ENCODE measurements at regions not wholly inside any gene's neighbourhood (a gene's known extent, or its start where the extent isn't known, plus 50 kb on each side); places are given as distances from the start of the nearest gene placed in this dataset.

GRCh38 chr18:51563396-51563795 lies 365.9 kb upstream of the MEX3C start:
- no peak overlapping the region for H3K4me3 ChIP-seq (ENCODE audit: low read depth, low read length, poor library complexity, severe bottlenecking)
- BruUV-seq (replicated peaks), result no TSS peak
- intact Hi-C loops (cut with micrococcal nuclease; ENCODE audit: unreplicated experiment), result no loop called here
- H3K9me3 ChIP-seq (ENCODE audit: low read depth, low read length, poor library complexity, severe bottlenecking), result no peaks in the 10 kb centered on the region
- ChIA-PET POLR2A (ENCODE audit: low non-redundant PET) (interaction anchor here (0.6 kb wide), 1 partner anchor 1272 kb away, joined by 9 read pairs; no protein-coding TSS in a partner anchor), CTCF (no interaction called here)
- peak; percentile 90 for DNase-seq (ENCODE audit: low spot score)
- H3K4me1 ChIP-seq (ENCODE audit: insufficient read depth, low read length, poor library complexity, severe bottlenecking), result peaks cover 20% of the 10 kb centered on the region
- H3K27me3 ChIP-seq (replicated peaks; ENCODE audit: insufficient read depth, low read depth, low read length, poor library complexity), result no peaks in the 10 kb centered on the region
- TF ChIP-seq EZH2 (IDR thresholded peaks at IDR 0.05; ENCODE audit: borderline replicate concordance, low read depth, low read length, poor library complexity, severe bottlenecking) (no peak), CTCF (conservative IDR thresholded peaks at IDR 0.05; ENCODE audit: low read depth, low read length) (peak; percentile 28; the same call in 1 of the 2 replicates)
- H3K27ac ChIP-seq (ENCODE audit: low read depth, low read length, poor library complexity, severe bottlenecking), result no peak overlapping the region
- no peaks in the 10 kb centered on the region for H3K36me3 ChIP-seq (ENCODE audit: insufficient read depth, low read length, poor library complexity, severe bottlenecking)

- Histone ChIP-seq H3K9me3 (ENCODE audit: low read depth, low read length, poor library complexity, severe bottlenecking) (no peaks in the 10 kb centered on the region), H3K27ac (ENCODE audit: low read depth, low read length, poor library complexity, severe bottlenecking) (no peak overlapping the region), H3K4me1 (ENCODE audit: insufficient read depth, low read length, poor library complexity, severe bottlenecking) (peaks cover 14% of the 10 kb centered on the region), H3K27me3 (replicated peaks; ENCODE audit: insufficient read depth, low read depth, low read length, poor library complexity) (no peaks in the 10 kb centered on the region), H3K4me3 (ENCODE audit: low read depth, low read length, poor library complexity, severe bottlenecking) (no peak overlapping the region), H3K36me3 (ENCODE audit: insufficient read depth, low read length, poor library complexity, severe bottlenecking) (no peaks in the 10 kb centered on the region)
- CTCF ChIA-PET, result no interaction called here
- BruUV-seq (replicated peaks), result no TSS peak
- intact Hi-C loops (cut with micrococcal nuclease; ENCODE audit: unreplicated experiment), result no loop called here
- POLR2A ChIA-PET (ENCODE audit: low non-redundant PET), result interaction anchor here (0.5 kb wide), 1 partner anchor 49 kb away, joined by 8 read pairs; no protein-coding TSS in a partner anchor
- DNase-seq (ENCODE audit: low spot score), result peak; percentile 20
- TF ChIP-seq CTCF (conservative IDR thresholded peaks at IDR 0.05; ENCODE audit: low read depth, low read length), result no peak
- no peak for TF ChIP-seq EZH2 (IDR thresholded peaks at IDR 0.05; ENCODE audit: borderline replicate concordance, low read depth, low read length, poor library complexity, severe bottlenecking)
These were observed 370.7 kb upstream of the MEX3C start for GRCh38 chr18:51568151-51568550.

GRCh38 chr18:51569153-51569552 lies 371.7 kb upstream of the MEX3C start:
- ChIA-PET CTCF (no interaction called here), POLR2A (ENCODE audit: low non-redundant PET) (no interaction called here)
- no peak for DNase-seq (ENCODE audit: low spot score)
- Histone ChIP-seq H3K9me3 (ENCODE audit: low read depth, low read length, poor library complexity, severe bottlenecking) (no peaks in the 10 kb centered on the region), H3K27ac (ENCODE audit: low read depth, low read length, poor library complexity, severe bottlenecking) (no peak overlapping the region), H3K27me3 (replicated peaks; ENCODE audit: insufficient read depth, low read depth, low read length, poor library complexity) (no peaks in the 10 kb centered on the region), H3K4me3 (ENCODE audit: low read depth, low read length, poor library complexity, severe bottlenecking) (no peak overlapping the region), H3K4me1 (ENCODE audit: insufficient read depth, low read length, poor library complexity, severe bottlenecking) (peaks cover 6% of the 10 kb centered on the region), H3K36me3 (ENCODE audit: insufficient read depth, low read length, poor library complexity, severe bottlenecking) (no peaks in the 10 kb centered on the region)
- no peak for TF ChIP-seq EZH2 (IDR thresholded peaks at IDR 0.05; ENCODE audit: borderline replicate concordance, low read depth, low read length, poor library complexity, severe bottlenecking)
- no peak for TF ChIP-seq CTCF (conservative IDR thresholded peaks at IDR 0.05; ENCODE audit: low read depth, low read length)
- no TSS peak for BruUV-seq (replicated peaks)
- intact Hi-C loops (cut with micrococcal nuclease; ENCODE audit: unreplicated experiment), result no loop called here

Measured in A673 (cell line).